Fibroblast of villous mesenchyme (primary cell): ENCODE measurements at regions not wholly inside any gene's neighbourhood (a gene's known extent, or its start where the extent isn't known, plus 50 kb on each side); places are given as distances from the start of the nearest gene placed in this dataset.

Source experiments
- DNase-seq: peaks from one replicate; pipeline ENCODE4 v3.0.0-alpha.2; 2010; ENCODE audit warnings: low read depth
- H3K4me3 ChIP-seq: 2 replicates; pipeline ENCODE4 v1.5.1; 2011; ENCODE audit warnings: low read depth, mild to moderate bottlenecking, low read length
- CTCF ChIP-seq: IDR thresholded peaks from 2 replicates; pipeline ENCODE4 v1.5.1; 2012; ENCODE audit warnings: low read depth, mild to moderate bottlenecking, low read length; ENCODE audit not compliant: insufficient read depth

GRCh38 chrX:39840133-39840532 lies 257.6 kb downstream of the BCOR start:
- no peak for DNase-seq
- no peak for TF ChIP-seq CTCF
- no peak overlapping the region for H3K4me3 ChIP-seq

DNA sequence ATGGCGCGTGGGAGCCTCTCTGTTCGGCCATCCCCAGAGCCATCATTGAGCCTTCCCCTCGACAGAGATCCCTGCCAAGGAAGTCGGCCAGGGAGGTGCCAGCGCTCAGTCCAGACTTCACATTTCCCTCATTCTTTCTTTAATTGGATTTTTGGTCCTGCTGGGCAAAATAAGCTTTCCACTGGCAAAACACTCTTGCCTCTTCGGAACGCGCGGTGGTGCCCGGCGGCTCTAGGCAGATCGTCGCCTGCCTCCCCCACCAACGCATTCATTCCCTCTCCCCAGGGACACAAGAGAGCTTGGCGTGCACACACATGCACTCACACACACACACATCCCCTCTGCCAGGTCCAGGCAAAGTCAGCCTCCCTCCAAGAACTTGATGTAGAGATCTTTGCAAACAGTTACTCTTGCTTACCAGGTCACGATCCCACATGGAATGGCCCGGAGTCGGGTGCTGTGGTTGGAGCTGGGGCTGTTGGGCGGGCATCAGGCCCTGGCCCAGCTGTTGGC lies 257.1 kb downstream of the BCOR start:
- no peak overlapping the region for H3K4me3 ChIP-seq
- TF ChIP-seq CTCF, result no peak
- no peak for DNase-seq

GRCh38 chrX:39841604-39842003 lies 256.2 kb downstream of the BCOR start:
- DNase-seq, result no peak
- no peak for TF ChIP-seq CTCF
- H3K4me3 ChIP-seq, result no peak overlapping the region

- TF ChIP-seq CTCF, result no peak
- DNase-seq, result no peak
- H3K4me3 ChIP-seq, result no peak overlapping the region
Observed at GRCh38 chrX:39842281-39842973, 255.3 kb downstream of the BCOR start.

DNA sequence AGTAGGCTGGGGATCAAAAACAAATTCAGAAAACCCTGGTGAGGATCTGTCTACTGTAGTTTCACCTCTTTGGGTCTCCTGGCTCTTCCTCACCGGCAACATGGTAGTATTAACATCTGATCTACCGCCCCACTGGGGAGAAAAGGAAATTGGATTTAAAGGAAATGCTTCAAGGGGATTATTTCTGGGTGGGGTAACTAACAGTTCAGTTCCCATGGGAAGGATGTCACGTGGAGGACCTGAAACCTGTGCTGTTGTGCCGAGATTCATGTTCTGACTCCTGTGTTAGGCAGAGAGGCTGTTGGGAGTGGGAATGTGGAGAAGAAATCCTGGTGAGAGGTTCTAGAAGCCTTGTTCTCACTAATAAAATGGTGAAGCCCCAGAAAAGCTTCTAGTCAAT lies 254.4 kb downstream of the BCOR start:
- no peak for TF ChIP-seq CTCF
- no peak overlapping the region for H3K4me3 ChIP-seq
- no peak for DNase-seq

DNA sequence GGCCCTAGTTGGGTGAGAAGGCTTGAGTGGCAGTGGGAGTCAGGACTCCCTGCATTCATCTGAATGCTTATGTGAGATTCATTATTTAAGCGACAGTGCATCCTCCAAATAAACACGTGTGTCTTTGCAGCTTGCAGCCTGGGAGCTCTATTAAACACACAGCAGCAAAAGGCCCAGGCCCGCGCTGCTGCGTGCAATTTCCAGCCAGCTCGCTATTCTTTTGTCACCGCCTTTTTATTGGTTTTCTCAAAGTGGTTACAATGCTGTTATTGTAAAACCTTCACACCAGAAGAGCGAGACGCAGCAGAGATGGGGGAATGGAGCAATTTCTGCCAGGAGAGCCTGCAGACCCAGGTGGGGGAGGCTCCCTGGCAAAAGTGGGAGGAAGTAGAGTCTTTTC lies 252.5 kb downstream of the BCOR start:
- no peak for DNase-seq
- no peak overlapping the region for H3K4me3 ChIP-seq
- TF ChIP-seq CTCF, result no peak

GRCh38 chrX:39846460-39846859 lies 251.3 kb downstream of the BCOR start:
- no peak for DNase-seq
- no peak for TF ChIP-seq CTCF
- H3K4me3 ChIP-seq, result no peak overlapping the region
